Erythroblast (primary cell): ENCODE measurements at regions not wholly inside any gene's neighbourhood (a gene's known extent, or its start where the extent isn't known, plus 50 kb on each side); places are given as distances from the start of the nearest gene placed in this dataset.

Experiments
- GATA1 ChIP-seq: IDR thresholded peaks from 2 replicates; pipeline ENCODE4 v1.6.1; 2011; ENCODE audit warnings: low read depth, mild to moderate bottlenecking, control low read depth, low read length, moderate library complexity
- POLR2A ChIP-seq: IDR thresholded peaks from 2 replicates; pipeline ENCODE4 v1.6.1; 2011; ENCODE audit warnings: mild to moderate bottlenecking, low read length

DNA sequence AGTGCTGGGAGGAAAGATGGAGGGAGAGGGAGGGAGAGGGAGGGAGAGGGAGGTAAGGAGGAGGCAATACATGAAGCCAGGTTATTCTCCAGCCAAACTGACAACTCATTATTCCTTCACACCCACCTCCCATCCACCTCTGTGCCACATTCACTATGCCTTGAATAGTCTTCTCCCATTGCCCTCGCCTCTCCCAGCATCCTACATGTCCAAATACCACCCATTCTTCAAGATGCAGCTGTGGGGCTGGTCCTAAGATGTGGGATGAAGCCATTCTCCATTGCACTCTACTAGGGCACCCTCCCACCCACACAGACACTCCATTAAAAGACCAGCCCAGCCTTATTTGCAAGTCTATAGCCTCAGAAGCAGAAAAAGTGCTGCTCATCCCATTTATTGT, 165.8 kb downstream of the RRAGC start:
- no peak for TF ChIP-seq POLR2A
- TF ChIP-seq GATA1, result no peak
